SH-SY5Y (cell line): ENCODE measurements at regions not wholly inside any gene's neighbourhood (a gene's known extent, or its start where the extent isn't known, plus 50 kb on each side); places are given as distances from the start of the nearest gene placed in this dataset.

ENCODE experiments used
- GATA2 ChIP-seq: IDR thresholded peaks from 2 replicates; pipeline ENCODE4 v1.6.1; 2011; ENCODE audit warnings: mild to moderate bottlenecking, low read depth, low read length
- GATA3 ChIP-seq: IDR thresholded peaks from 2 replicates; pipeline ENCODE4 v1.6.1; 2011; ENCODE audit warnings: low read depth, mild to moderate bottlenecking, low read length, moderate library complexity

GRCh38 chr3:159668990-159669476 is 319.6 kb upstream of the IL12A start:
- TF ChIP-seq GATA2 (no peak), GATA3 (no peak)
